Activated naive CD4-positive, alpha-beta T cell treated with anti-CD3 and anti-CD28 coated beads for 36 hours (primary cell): ENCODE measurements at regions not wholly inside any gene's neighbourhood (a gene's known extent, or its start where the extent isn't known, plus 50 kb on each side); places are given as distances from the start of the nearest gene placed in this dataset.

Experiments used
- CTCF ChIA-PET: fragments of 350-600 bp; sonication (Branson Sonifier 250); formaldehyde crosslinking; loops from one replicate; lab custom pipeline; 2021; ENCODE audit warnings: antibody characterized with exemption; lab: Charles Lee
- DNase-seq: peaks from one replicate; pipeline ENCODE4 v3.0.0-alpha.2; 2020
- H3K27ac Mint-ChIP-seq: one replicate; pipeline ENCODE4 v1.8.0; 2021; ENCODE audit warnings: mild to moderate bottlenecking, mixed read lengths
- H3K27me3 Mint-ChIP-seq: one replicate; pipeline ENCODE4 v1.8.0; 2021; ENCODE audit warnings: low read depth, mixed read lengths
- H3K36me3 Mint-ChIP-seq: one replicate; pipeline ENCODE4 v1.8.0; 2021; ENCODE audit warnings: low read depth, mixed read lengths
- H3K4me1 Mint-ChIP-seq: one replicate; pipeline ENCODE4 v1.8.0; 2021; ENCODE audit warnings: low read depth, mixed read lengths
- H3K4me3 Mint-ChIP-seq: one replicate; pipeline ENCODE4 v1.8.0; 2021; ENCODE audit warnings: mild to moderate bottlenecking, moderate library complexity, mixed read lengths
- H3K9me3 Mint-ChIP-seq: one replicate; pipeline ENCODE4 v1.8.0; 2021; ENCODE audit warnings: mixed read lengths
- intact Hi-C: fragments of 100-400 bp; cut with micrococcal nuclease; formaldehyde crosslinking; loops from one replicate; pipeline ENCODE4 v1.15.1; 2023

GRCh38 chrY:21302278-21302677 lies 208.9 kb upstream of the RBMY1B start:
- H3K27me3 Mint-ChIP-seq = no peaks in the 10 kb centered on the region
- H3K27ac Mint-ChIP-seq = no peak overlapping the region
- CTCF ChIA-PET = no interaction called here
- H3K4me1 Mint-ChIP-seq = no peaks in the 10 kb centered on the region
- no peaks in the 10 kb centered on the region for H3K36me3 Mint-ChIP-seq
- no peak for DNase-seq
- no peaks in the 10 kb centered on the region for H3K9me3 Mint-ChIP-seq
- intact Hi-C loops = no loop called here
- no peak overlapping the region for H3K4me3 Mint-ChIP-seq

GRCh38 chrY:21315366-21315765 lies 195.8 kb upstream of the RBMY1B start:
- H3K27ac Mint-ChIP-seq = no peak overlapping the region
- H3K9me3 Mint-ChIP-seq = no peaks in the 10 kb centered on the region
- no peak overlapping the region for H3K4me3 Mint-ChIP-seq
- H3K36me3 Mint-ChIP-seq = no peaks in the 10 kb centered on the region
- H3K4me1 Mint-ChIP-seq = no peaks in the 10 kb centered on the region
- H3K27me3 Mint-ChIP-seq = no peaks in the 10 kb centered on the region
- intact Hi-C loops = no loop called here
- no peak for DNase-seq
- CTCF ChIA-PET = no interaction called here
